GM12865 (cell line): ENCODE measurements at regions not wholly inside any gene's neighbourhood (a gene's known extent, or its start where the extent isn't known, plus 50 kb on each side); places are given as distances from the start of the nearest gene placed in this dataset.

Experiments
- DNase-seq: peaks from one replicate; pipeline ENCODE4 v3.0.0; 2010; ENCODE audit warnings: low read depth
- H3K4me3 ChIP-seq: 2 replicates; pipeline ENCODE4 v1.5.1; 2011; ENCODE audit warnings: mild to moderate bottlenecking, low read depth, low read length, control low read depth
- TF ChIP-seq, protein P1 (sequence below): IDR thresholded peaks from 2 replicates; pipeline ENCODE4 v1.5.1; 2011; ENCODE audit warnings: low read length, control low read depth, low read depth, inconsistent platforms; ENCODE audit not compliant: insufficient read depth; ENCODE audit errors: missing control alignments

DNA sequence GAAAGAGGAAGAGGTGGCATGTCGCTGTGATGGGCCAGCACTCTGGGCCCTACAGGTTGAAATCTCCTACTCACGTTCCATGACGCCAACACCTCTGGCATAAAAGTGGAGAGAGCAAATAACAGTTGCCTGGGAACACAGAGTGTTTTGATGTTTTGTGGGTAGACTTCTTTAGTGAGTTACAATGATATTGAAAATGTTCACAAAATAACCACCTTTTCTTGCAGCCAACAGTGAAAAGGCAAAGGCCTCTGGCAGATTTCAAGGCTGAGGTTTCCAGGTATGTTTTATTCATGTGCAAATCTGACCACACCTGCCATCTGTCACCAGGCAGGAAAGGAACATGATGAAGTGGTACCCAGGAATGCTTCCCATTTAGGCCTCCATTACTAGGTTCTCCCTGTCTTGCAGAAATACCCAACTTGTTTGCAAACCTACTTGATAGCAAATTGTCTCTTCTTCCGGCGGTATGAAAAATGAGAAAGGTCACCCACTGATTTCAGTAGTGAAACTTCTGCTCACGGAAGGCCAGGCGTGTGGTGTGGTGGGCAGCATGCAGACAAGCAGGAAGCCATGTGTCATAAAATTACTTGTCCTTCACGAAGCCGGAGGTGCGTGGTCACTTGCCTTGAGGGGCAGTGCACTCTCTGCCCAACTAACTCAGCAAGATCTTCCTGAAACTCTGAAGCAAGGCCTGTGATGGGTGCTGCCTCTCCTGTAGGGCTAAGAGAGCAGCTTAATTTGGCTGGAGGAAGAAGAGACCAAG lies 299.1 kb upstream of the PRDM1 start:
- no peak overlapping the region for H3K4me3 ChIP-seq
- TF ChIP-seq, protein P1, sequence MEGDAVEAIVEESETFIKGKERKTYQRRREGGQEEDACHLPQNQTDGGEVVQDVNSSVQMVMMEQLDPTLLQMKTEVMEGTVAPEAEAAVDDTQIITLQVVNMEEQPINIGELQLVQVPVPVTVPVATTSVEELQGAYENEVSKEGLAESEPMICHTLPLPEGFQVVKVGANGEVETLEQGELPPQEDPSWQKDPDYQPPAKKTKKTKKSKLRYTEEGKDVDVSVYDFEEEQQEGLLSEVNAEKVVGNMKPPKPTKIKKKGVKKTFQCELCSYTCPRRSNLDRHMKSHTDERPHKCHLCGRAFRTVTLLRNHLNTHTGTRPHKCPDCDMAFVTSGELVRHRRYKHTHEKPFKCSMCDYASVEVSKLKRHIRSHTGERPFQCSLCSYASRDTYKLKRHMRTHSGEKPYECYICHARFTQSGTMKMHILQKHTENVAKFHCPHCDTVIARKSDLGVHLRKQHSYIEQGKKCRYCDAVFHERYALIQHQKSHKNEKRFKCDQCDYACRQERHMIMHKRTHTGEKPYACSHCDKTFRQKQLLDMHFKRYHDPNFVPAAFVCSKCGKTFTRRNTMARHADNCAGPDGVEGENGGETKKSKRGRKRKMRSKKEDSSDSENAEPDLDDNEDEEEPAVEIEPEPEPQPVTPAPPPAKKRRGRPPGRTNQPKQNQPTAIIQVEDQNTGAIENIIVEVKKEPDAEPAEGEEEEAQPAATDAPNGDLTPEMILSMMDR, result no peak
- DNase-seq, result peak; percentile 93

DNA sequence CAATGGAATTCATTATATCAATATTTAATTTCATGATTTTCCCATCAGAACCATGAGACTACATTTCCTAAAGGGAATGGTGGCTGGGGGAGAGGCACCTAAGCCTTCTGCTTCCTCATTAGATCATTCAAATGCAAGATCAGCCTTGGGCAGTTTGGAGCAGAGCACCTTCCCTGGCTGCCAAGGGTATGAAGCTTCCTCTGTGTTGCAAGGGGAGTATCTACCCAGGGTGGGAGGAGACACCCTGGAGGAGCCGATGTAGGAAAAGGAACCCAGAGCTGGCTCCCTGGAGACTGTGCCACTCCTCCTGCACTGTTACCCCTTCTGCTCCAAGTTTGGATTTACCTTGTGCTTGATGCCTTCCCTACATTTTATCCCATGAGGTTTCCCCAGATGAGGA lies 299.7 kb upstream of the PRDM1 start:
- DNase-seq, result no peak
- no peak overlapping the region for H3K4me3 ChIP-seq
- TF ChIP-seq, protein P1, result no peak

DNA sequence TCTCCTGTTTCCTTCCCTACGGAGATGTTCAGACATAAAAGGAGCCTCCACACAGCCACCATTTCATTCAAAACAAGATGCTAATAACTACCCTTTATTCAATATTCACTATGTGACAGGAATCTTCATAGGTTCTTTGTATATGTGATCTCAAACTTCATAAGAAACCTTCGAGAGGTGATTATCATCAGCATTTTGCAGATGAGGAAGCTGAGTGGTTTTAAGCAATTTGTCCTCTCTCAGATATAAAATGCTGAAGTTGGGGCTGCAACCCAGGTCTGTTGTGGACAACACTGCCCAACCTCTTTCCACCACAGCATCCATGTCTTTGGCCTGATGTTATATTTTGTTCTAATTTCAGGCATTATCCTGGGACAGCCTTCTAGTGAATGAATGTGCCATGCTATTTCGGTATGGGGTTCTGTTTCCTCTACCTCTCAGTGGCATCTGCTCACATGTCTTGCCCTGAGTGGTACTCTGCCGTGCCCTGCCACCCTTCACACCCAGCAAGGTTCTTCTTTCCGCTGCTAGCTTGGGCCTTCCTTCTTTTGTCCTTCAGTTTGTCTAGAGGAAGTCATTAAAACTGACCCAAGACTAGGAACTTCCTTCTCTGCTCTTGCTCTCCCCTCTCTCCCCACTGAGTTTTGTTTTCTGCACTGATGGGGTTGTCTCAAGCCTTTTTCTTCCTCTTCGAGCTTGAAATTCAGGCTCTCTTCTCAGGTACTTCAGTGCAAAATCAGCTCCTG lies 300.9 kb upstream of the PRDM1 start:
- TF ChIP-seq, protein P1, result no peak
- DNase-seq, result no peak
- no peak overlapping the region for H3K4me3 ChIP-seq

DNA sequence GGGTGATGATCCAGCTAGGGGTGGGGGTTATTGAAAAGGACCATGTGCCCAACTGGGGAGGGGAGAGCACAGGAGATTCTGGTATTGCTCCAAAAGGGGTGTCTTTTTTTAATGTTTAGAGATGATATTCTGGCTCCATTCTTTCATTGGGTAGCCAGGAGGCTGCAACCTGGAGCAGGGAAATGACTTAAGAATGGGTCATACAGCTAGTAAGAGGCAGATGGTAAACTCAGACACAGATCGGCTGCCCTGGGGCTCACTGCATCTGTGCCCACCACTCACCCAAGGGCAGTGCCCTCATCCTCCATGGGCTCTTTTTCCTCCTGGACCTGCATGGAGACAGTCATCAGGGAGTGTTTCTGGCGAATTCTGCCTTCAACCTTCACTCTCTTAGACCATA lies 302.0 kb upstream of the PRDM1 start:
- TF ChIP-seq, protein P1, result no peak
- DNase-seq, result no peak

DNA sequence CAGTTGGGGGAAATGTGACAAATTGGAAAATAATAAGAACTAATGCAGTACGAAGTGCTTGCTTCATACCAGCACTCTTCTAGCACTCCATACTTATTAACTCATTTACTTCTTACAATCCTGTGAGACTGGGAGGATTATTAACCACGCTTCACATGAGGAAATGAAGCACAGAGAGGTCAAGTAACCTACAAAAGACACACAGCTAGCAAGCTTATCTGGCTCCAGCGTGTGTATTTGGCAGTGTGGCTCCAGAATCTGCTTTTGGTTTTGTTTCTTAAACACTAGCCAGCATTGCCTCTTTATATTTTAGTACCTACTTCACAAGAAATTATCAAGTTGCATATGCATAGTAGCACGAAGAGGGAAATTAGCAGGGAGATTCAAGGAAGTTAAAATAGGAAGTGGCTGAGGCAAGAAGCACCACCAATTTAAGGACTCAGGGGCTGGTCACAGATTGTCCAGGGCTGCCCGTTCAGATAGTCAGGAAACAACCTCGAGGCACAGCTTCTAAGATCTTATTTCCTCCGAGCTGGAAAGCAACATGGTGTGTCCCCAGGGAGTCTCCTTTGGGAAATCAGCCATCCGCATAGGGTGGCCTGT lies 302.7 kb upstream of the PRDM1 start:
- TF ChIP-seq, protein P1, result no peak
- no peak overlapping the region for H3K4me3 ChIP-seq
- DNase-seq, result no peak

More for the DNA sequence above, 302.0 kb upstream of the PRDM1 start:
- H3K4me3 ChIP-seq, result no peak overlapping the region

DNA sequence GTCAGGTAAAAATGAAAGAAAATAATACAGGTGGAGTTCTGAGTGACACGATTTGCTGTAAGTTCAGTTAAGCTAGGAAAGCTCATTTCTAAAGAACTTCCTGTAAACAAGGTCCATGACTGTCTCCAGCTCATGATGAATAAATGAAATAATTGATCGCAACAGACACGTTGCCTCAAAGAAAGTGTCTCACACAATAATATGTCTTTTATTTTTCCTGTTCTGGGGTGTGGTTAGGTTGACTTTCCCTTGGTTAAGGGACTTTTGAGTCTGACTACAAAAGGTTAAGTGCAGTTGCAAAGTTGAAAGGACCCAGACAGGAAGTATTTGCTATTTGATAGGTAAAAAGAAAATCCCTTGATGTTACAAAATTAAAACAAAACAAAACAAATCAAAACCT lies 304.2 kb upstream of the PRDM1 start:
- TF ChIP-seq, protein P1, result no peak
- DNase-seq, result no peak
- no peak overlapping the region for H3K4me3 ChIP-seq
